DND-41 (cell line): ENCODE measurements at regions not wholly inside any gene's neighbourhood (a gene's known extent, or its start where the extent isn't known, plus 50 kb on each side); places are given as distances from the start of the nearest gene placed in this dataset.

Source experiments
- ATAC-seq: fragments of 200-7000 bp; cut with Tn5 transposase; 3 replicates; pipeline ENCODE4 v1.9.1; 2021; ENCODE audit warnings: low read depth; ENCODE audit not compliant: insufficient read depth
- DNase-seq: peaks from one replicate; pipeline ENCODE4 v3.0.0-alpha.2; 2020
- H2AFZ ChIP-seq: 2 replicates; pipeline ENCODE4 v1.6.0; 2012; ENCODE audit warnings: low read depth, low read length
- H3K27ac ChIP-seq: 2 replicates; pipeline ENCODE4 v1.5.1; 2012; ENCODE audit warnings: low read length, inconsistent platforms
- H3K27me3 ChIP-seq: fragments of 200-600 bp; sonication (generic); 2 replicates; pipeline ENCODE4 v1.6.0; 2012; ENCODE audit warnings: low read length, mild to moderate bottlenecking, inconsistent platforms; ENCODE audit not compliant: insufficient read depth, poor library complexity
- H3K36me3 ChIP-seq: 2 replicates; pipeline ENCODE4 v1.5.1; 2012; ENCODE audit warnings: low read length, inconsistent platforms; ENCODE audit not compliant: insufficient read depth
- H3K4me1 ChIP-seq: 2 replicates; pipeline ENCODE4 v1.5.1; 2012; ENCODE audit warnings: mild to moderate bottlenecking, low read length; ENCODE audit not compliant: insufficient read depth
- H3K4me2 ChIP-seq: 2 replicates; pipeline ENCODE4 v1.6.0; 2012; ENCODE audit warnings: mild to moderate bottlenecking, moderate library complexity, low read length, inconsistent platforms; ENCODE audit not compliant: insufficient read depth
- H3K4me3 ChIP-seq, 2 experiments: fragments of 200-600 bp in 1 of 2; shearing (Covaris generic) in 1 of 2; 2 replicates each; pipeline ENCODE4 v1.5.1; 2012 to 2016; ENCODE audit warnings: inconsistent platforms in 2 of 2, low read length in 2 of 2, mild to moderate bottlenecking in 2 of 2, low read depth in 1 of 2, moderate library complexity in 1 of 2
- H3K79me2 ChIP-seq: 2 replicates; pipeline ENCODE4 v1.6.0; 2012; ENCODE audit warnings: low read length, inconsistent platforms; ENCODE audit not compliant: insufficient read depth
- H3K9ac ChIP-seq: 2 replicates; pipeline ENCODE4 v1.6.0; 2012; ENCODE audit warnings: low read depth, mild to moderate bottlenecking, inconsistent platforms, low read length, moderate library complexity
- H3K9me3 ChIP-seq: 2 replicates; pipeline ENCODE4 v1.5.1; 2012; ENCODE audit warnings: low read length, moderate library complexity, mild to moderate bottlenecking, inconsistent platforms; ENCODE audit not compliant: insufficient read depth, severe bottlenecking
- H4K20me1 ChIP-seq: 2 replicates; pipeline ENCODE4 v1.6.0; 2012; ENCODE audit warnings: low read length; ENCODE audit not compliant: insufficient read depth
- CTCF ChIP-seq: IDR thresholded peaks from 2 replicates; pipeline ENCODE4 v1.5.1; 2012; ENCODE audit warnings: borderline replicate concordance, low read length, moderate library complexity, mild to moderate bottlenecking; ENCODE audit not compliant: poor library complexity, severe bottlenecking; ENCODE audit errors: extremely low read depth
- EZH2 ChIP-seq: IDR thresholded peaks from 3 replicates; pipeline ENCODE4 v1.6.1; 2012; ENCODE audit warnings: borderline replicate concordance, low read depth, mild to moderate bottlenecking, moderate library complexity, low read length, inconsistent platforms; ENCODE audit not compliant: severe bottlenecking

GRCh38 chr22:47257976-47258375, 495.5 kb downstream of the TBC1D22A start:
- no peak overlapping the region for H3K4me3 ChIP-seq
- H3K36me3 ChIP-seq = no peaks in the 10 kb centered on the region
- H2AFZ ChIP-seq = no peak overlapping the region
- H3K27me3 ChIP-seq = no peaks in the 10 kb centered on the region
- H3K4me1 ChIP-seq = no peaks in the 10 kb centered on the region
- no peaks in the 10 kb centered on the region for H3K79me2 ChIP-seq
- H3K9ac ChIP-seq = no peak overlapping the region
- H3K4me2 ChIP-seq = no peak overlapping the region
- DNase-seq = no peak
- no peak overlapping the region for H3K27ac ChIP-seq
- H3K9me3 ChIP-seq = no peaks in the 10 kb centered on the region
- TF ChIP-seq EZH2 (no peak), CTCF (no peak)
- H4K20me1 ChIP-seq = no peaks in the 10 kb centered on the region
- ATAC-seq = no peak

DNA sequence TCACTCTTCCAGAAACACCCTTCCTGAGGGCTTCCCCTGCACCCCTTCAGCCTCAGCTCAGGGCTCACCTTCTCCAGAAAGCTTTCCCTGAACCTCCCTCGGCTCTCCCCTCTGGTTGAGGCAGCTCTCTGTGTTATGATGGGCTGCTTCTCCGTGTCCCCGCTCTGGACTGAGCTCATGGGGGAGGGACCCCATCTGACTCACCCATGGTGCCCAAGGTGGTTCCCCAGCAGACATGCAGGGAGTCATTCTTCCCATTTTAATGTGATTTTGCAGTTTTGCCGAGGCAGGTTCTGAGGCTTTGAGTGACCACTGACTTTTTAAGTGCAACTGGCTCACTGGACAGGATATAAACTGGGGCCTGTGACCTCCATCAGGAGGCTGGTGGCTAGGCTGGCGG, 495.1 kb downstream of the TBC1D22A start:
- H3K9me3 ChIP-seq = no peaks in the 10 kb centered on the region
- TF ChIP-seq EZH2 (no peak), CTCF (no peak)
- H3K36me3 ChIP-seq = no peaks in the 10 kb centered on the region
- H3K4me2 ChIP-seq = no peak overlapping the region
- no peak overlapping the region for H3K27ac ChIP-seq
- no peak overlapping the region for H2AFZ ChIP-seq
- H3K9ac ChIP-seq = no peak overlapping the region
- no peaks in the 10 kb centered on the region for H3K4me1 ChIP-seq
- no peaks in the 10 kb centered on the region for H3K27me3 ChIP-seq
- no peak overlapping the region for H3K4me3 ChIP-seq
- H3K79me2 ChIP-seq = no peaks in the 10 kb centered on the region
- DNase-seq = no peak
- H4K20me1 ChIP-seq = no peaks in the 10 kb centered on the region
- no peak for ATAC-seq

GRCh38 chr22:47251911-47252310, 489.5 kb downstream of the TBC1D22A start:
- Histone ChIP-seq H3K9ac (no peak overlapping the region), H3K4me2 (no peak overlapping the region), H3K27me3 (no peaks in the 10 kb centered on the region), H2AFZ (no peak overlapping the region), H4K20me1 (no peaks in the 10 kb centered on the region; the same call in 1 of the 2 replicates), H3K4me1 (no peaks in the 10 kb centered on the region), H3K4me3 (no peak overlapping the region), H3K36me3 (no peaks in the 10 kb centered on the region), H3K79me2 (no peaks in the 10 kb centered on the region), H3K9me3 (peaks cover 5% of the 10 kb centered on the region), H3K27ac (no peak overlapping the region)
- ATAC-seq = no peak
- no peak for TF ChIP-seq CTCF
- no peak for TF ChIP-seq EZH2
- no peak for DNase-seq

- Histone ChIP-seq H3K4me3 (no peak overlapping the region), H4K20me1 (no peaks in the 10 kb centered on the region; the same call in 1 of the 2 replicates), H3K27me3 (no peaks in the 10 kb centered on the region), H3K4me2 (no peak overlapping the region), H3K36me3 (no peaks in the 10 kb centered on the region), H3K27ac (no peak overlapping the region), H3K79me2 (no peaks in the 10 kb centered on the region), H3K9ac (no peak overlapping the region), H2AFZ (no peak overlapping the region), H3K9me3 (peaks cover 5% of the 10 kb centered on the region), H3K4me1 (no peaks in the 10 kb centered on the region)
- DNase-seq (no peak), ATAC-seq (no peak)
- TF ChIP-seq CTCF = no peak
- no peak for TF ChIP-seq EZH2
These were observed 488.7 kb downstream of the TBC1D22A start for GRCh38 chr22:47250995-47251765.
